HCT116 (cell line): ENCODE measurements at regions not wholly inside any gene's neighbourhood (a gene's known extent, or its start where the extent isn't known, plus 50 kb on each side); places are given as distances from the start of the nearest gene placed in this dataset.

Experiments used
- ATAC-seq: fragments of 200-7000 bp; cut with Tn5 transposase; 2 replicates; pipeline ENCODE4 v1.9.1; 2020; ENCODE audit warnings: mild to moderate bottlenecking, moderate library complexity
- BruUV-seq: library from RNA; stranded (reverse); fragments of 400-500 nt; replicated peaks from 2 replicates; lab custom pipeline; 2021; lab: Mats Ljungman, UMichigan
- CTCF ChIA-PET: fragments of 300-600 bp; sonication (Branson Sonifier 250); formaldehyde crosslinking; loops from one replicate; lab custom pipeline; 2021; ENCODE audit warnings: antibody characterized with exemption; lab: Charles Lee
- POLR2A ChIA-PET: fragments of 300-600, 350-600 bp; sonication (Branson Sonifier 250); formaldehyde crosslinking; loops from one replicate; lab custom pipeline; 2021; ENCODE audit warnings: antibody characterized with exemption; lab: Charles Lee
- RAD21 ChIA-PET, 2 experiments: fragments of 300-600 bp; sonication (Branson Sonifier 250); formaldehyde crosslinking; loops; one replicate each; lab custom pipeline; 2023; ENCODE audit warnings: low total read pairs in 2 of 2; ENCODE audit not compliant: uncharacterized antibody in 2 of 2, unreplicated experiment in 2 of 2, low non-redundant PET in 1 of 2; lab: Charles Lee
- DNase-seq: peaks from one replicate; pipeline ENCODE4 v3.0.0-alpha.2; 2010; ENCODE audit warnings: low read depth, low spot score
- H2AFZ ChIP-seq: fragments of 200-600 bp; shearing (Covaris generic), sonication (generic); 2 replicates; pipeline ENCODE4 v1.6.1; 2017; ENCODE audit warnings: low read depth, mixed run types, mixed read lengths, antibody characterized with exemption, low read length; ENCODE audit not compliant: poor library complexity, severe bottlenecking
- H3K27ac ChIP-seq: 2 replicates; pipeline ENCODE4 v1.5.1; 2012; ENCODE audit warnings: low read depth, low read length
- H3K27me3 ChIP-seq: fragments of 200-600 bp; sonication (generic); 2 replicates; pipeline ENCODE4 v1.6.1; 2016; ENCODE audit warnings: mixed run types, low read length, mixed read lengths; ENCODE audit not compliant: insufficient read depth
- H3K36me3 ChIP-seq, 2 experiments: fragments of 200-500 bp in 1 of 2; fragments of 200-600 bp in 1 of 2; sonication (Bioruptor generic) in 1 of 2; sonication (generic) in 1 of 2; 2 replicates each; pipeline versions ENCODE4 v1.5.1 to v1.6.1; 2014 to 2016; ENCODE audit warnings: low read length in 2 of 2, inconsistent platforms in 1 of 2, mixed read lengths in 1 of 2, mixed run types in 1 of 2; ENCODE audit not compliant: insufficient read depth in 2 of 2, control insufficient read depth in 1 of 2
- H3K4me1 ChIP-seq, 2 experiments: fragments of 200-600 bp in 1 of 2; sonication (generic) in 1 of 2; 2 replicates each; pipeline versions ENCODE4 v1.5.1 to v1.6.1; 2012 to 2017; ENCODE audit warnings: low read length in 2 of 2, inconsistent platforms in 1 of 2, mild to moderate bottlenecking in 1 of 2, mixed read lengths in 1 of 2, mixed run types in 1 of 2, moderate library complexity in 1 of 2; ENCODE audit not compliant: insufficient read depth in 2 of 2, control insufficient read depth in 1 of 2
- H3K4me2 ChIP-seq: fragments of 200-600 bp; sonication (generic); 2 replicates; pipeline ENCODE4 v1.6.1; 2017; ENCODE audit warnings: mixed run types, low read length, mixed read lengths
- H3K4me3 ChIP-seq, 2 experiments: fragments of 200-600 bp in 1 of 2; sonication (generic) in 1 of 2; replicated peaks in 1 of 2; 2 replicates each; pipeline ENCODE4 v1.5.1; 2011 to 2016; ENCODE audit warnings: low read length in 2 of 2, control low read depth in 1 of 2, low read depth in 1 of 2, mild to moderate bottlenecking in 1 of 2, mixed read lengths in 1 of 2, mixed run types in 1 of 2
- H3K79me2 ChIP-seq: fragments of 200-600 bp; sonication (generic); 2 replicates; pipeline ENCODE4 v1.6.1; 2017; ENCODE audit warnings: mild to moderate bottlenecking, mixed run types, low read length, moderate library complexity, mixed read lengths; ENCODE audit not compliant: insufficient read depth
- H3K9ac ChIP-seq: fragments of 200-600 bp; sonication (generic); 2 replicates; pipeline ENCODE4 v1.6.1; 2016; ENCODE audit warnings: low read length, mixed read lengths
- H3K9me2 ChIP-seq: fragments of 200-600 bp; sonication (generic), shearing (Covaris generic); 2 replicates; pipeline ENCODE4 v1.6.1; 2017; ENCODE audit warnings: mixed run types, mild to moderate bottlenecking, moderate library complexity; ENCODE audit not compliant: insufficient read depth
- H3K9me3 ChIP-seq, 2 experiments: fragments of 200-500 bp in 1 of 2; fragments of 200-600 bp in 1 of 2; sonication (Bioruptor generic) in 1 of 2; sonication (generic) in 1 of 2; 2 replicates each; pipeline ENCODE4 v1.6.1; 2014 to 2017; ENCODE audit warnings: low read length in 2 of 2, mixed read lengths in 2 of 2, inconsistent platforms in 1 of 2, low read depth in 1 of 2, mild to moderate bottlenecking in 1 of 2, mixed run types in 1 of 2, moderate library complexity in 1 of 2; ENCODE audit not compliant: control insufficient read depth in 1 of 2, insufficient read depth in 1 of 2
- H4K20me1 ChIP-seq: fragments of 200-600 bp; sonication (generic), shearing (Covaris generic); 2 replicates; pipeline ENCODE4 v1.6.1; 2017; ENCODE audit warnings: mixed run types, mild to moderate bottlenecking, moderate library complexity; ENCODE audit not compliant: insufficient read depth
- CEBPB ChIP-seq: IDR thresholded peaks from 2 replicates; pipeline ENCODE4 v1.6.1; 2012; ENCODE audit warnings: low read depth
- EGR1 ChIP-seq: IDR thresholded peaks from 2 replicates; pipeline ENCODE4 v1.6.1; 2012; ENCODE audit warnings: low read depth
- ELF1 ChIP-seq: IDR thresholded peaks from 2 replicates; pipeline ENCODE4 v1.6.1; 2012; ENCODE audit warnings: low read depth, borderline replicate concordance
- EZH2phosphoT487 ChIP-seq: fragments of 200-600 bp; IDR thresholded peaks from 2 replicates; pipeline ENCODE4 v1.6.1; 2018; ENCODE audit warnings: antibody characterized with exemption, borderline replicate concordance
- FOSL1 ChIP-seq: IDR thresholded peaks from 2 replicates; pipeline ENCODE4 v1.6.1; 2012; ENCODE audit warnings: low read depth
- JUND ChIP-seq: IDR thresholded peaks from 2 replicates; pipeline ENCODE4 v1.6.1; 2012
- POLR2A ChIP-seq: IDR thresholded peaks from 2 replicates; pipeline ENCODE4 v1.7.0; 2011; ENCODE audit warnings: borderline replicate concordance; ENCODE audit not compliant: insufficient read depth, insufficient read length; ENCODE audit errors: extremely low read depth
- POLR2AphosphoS5 ChIP-seq: IDR thresholded peaks from 2 replicates; pipeline ENCODE4 v1.6.1; 2011; ENCODE audit warnings: mild to moderate bottlenecking, low read depth, low read length, moderate library complexity
- SIN3A ChIP-seq: IDR thresholded peaks from 2 replicates; pipeline ENCODE4 v1.6.1; 2012; ENCODE audit warnings: low read depth
- SRF ChIP-seq: IDR thresholded peaks from 2 replicates; pipeline ENCODE4 v1.6.1; 2012; ENCODE audit warnings: low read depth
- TCF7L2 ChIP-seq: IDR thresholded peaks from 2 replicates; pipeline ENCODE4 v1.7.0; 2011; ENCODE audit warnings: borderline replicate concordance, inconsistent platforms; ENCODE audit not compliant: insufficient read depth, insufficient read length; ENCODE audit errors: extremely low read depth
- intact Hi-C: fragments of 100-400 bp; cut with micrococcal nuclease; formaldehyde crosslinking; loops from 2 replicates; pipeline ENCODE4 v1.10.0; 2022
- TF ChIP-seq, protein P1 (sequence below): IDR thresholded peaks from 2 replicates; pipeline ENCODE4 v1.6.1; 2012
- TF ChIP-seq, protein P2 (sequence below): IDR thresholded peaks from 2 replicates; pipeline ENCODE4 v1.6.1; 2011; ENCODE audit warnings: mild to moderate bottlenecking, low read length, moderate library complexity; ENCODE audit not compliant: insufficient replicate concordance; ENCODE audit errors: extremely low read depth
- TF ChIP-seq, protein P3 (sequence below): IDR thresholded peaks from 2 replicates; pipeline ENCODE4 v1.6.1; 2012; ENCODE audit warnings: low read depth

DNA sequence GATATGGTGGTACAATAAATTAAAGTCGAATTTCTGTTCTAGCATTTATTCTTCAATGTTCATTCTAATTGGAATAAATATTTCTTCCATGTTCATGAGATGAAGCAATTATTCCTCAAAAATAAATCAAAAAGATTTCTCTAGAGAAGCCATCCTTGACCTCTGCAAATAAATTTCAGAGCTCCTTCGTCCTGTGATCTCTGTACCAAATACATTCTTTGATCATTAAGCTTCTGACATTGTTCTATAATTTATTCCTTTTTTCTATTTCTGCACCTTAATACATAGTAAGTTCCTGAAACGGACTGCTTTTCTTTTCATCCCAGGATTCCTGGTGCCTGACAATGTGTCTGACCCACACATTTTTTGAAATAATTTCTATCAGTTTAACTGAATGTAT lies 1039.3 kb upstream of the TYRP1 start:
- DNase-seq (no peak), ATAC-seq (no peak)
- CTCF ChIA-PET = no interaction called here
- BruUV-seq = no TSS peak
- Histone ChIP-seq H3K27me3 (no peaks in the 10 kb centered on the region), H3K9ac (no peak overlapping the region), H3K9me2 (no peaks in the 10 kb centered on the region), H3K79me2 (no peaks in the 10 kb centered on the region), H3K27ac (no peak overlapping the region), H2AFZ (no peak overlapping the region), H3K4me2 (no peak overlapping the region), H4K20me1 (no peaks in the 10 kb centered on the region), H3K36me3 (no peaks in the 10 kb centered on the region), H3K4me3 (no peak overlapping the region), H3K9me3 (no peaks in the 10 kb centered on the region)
- POLR2A ChIA-PET = no interaction called here
- intact Hi-C loops = no loop called here
- RAD21 ChIA-PET = no interaction called here
- TF ChIP-seq, protein P1, sequence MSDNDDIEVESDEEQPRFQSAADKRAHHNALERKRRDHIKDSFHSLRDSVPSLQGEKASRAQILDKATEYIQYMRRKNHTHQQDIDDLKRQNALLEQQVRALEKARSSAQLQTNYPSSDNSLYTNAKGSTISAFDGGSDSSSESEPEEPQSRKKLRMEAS = no peak
- TF ChIP-seq POLR2AphosphoS5 (no peak), FOSL1 (no peak), TCF7L2 (no peak), SRF (no peak), POLR2A (no peak), EGR1 (no peak), SIN3A (no peak), ELF1 (no peak), CEBPB (no peak), EZH2phosphoT487 (no peak), JUND (no peak)
- TF ChIP-seq, protein P2, sequence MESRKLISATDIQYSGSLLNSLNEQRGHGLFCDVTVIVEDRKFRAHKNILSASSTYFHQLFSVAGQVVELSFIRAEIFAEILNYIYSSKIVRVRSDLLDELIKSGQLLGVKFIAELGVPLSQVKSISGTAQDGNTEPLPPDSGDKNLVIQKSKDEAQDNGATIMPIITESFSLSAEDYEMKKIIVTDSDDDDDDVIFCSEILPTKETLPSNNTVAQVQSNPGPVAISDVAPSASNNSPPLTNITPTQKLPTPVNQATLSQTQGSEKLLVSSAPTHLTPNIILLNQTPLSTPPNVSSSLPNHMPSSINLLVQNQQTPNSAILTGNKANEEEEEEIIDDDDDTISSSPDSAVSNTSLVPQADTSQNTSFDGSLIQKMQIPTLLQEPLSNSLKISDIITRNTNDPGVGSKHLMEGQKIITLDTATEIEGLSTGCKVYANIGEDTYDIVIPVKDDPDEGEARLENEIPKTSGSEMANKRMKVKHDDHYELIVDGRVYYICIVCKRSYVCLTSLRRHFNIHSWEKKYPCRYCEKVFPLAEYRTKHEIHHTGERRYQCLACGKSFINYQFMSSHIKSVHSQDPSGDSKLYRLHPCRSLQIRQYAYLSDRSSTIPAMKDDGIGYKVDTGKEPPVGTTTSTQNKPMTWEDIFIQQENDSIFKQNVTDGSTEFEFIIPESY = no peak
- TF ChIP-seq, protein P3, sequence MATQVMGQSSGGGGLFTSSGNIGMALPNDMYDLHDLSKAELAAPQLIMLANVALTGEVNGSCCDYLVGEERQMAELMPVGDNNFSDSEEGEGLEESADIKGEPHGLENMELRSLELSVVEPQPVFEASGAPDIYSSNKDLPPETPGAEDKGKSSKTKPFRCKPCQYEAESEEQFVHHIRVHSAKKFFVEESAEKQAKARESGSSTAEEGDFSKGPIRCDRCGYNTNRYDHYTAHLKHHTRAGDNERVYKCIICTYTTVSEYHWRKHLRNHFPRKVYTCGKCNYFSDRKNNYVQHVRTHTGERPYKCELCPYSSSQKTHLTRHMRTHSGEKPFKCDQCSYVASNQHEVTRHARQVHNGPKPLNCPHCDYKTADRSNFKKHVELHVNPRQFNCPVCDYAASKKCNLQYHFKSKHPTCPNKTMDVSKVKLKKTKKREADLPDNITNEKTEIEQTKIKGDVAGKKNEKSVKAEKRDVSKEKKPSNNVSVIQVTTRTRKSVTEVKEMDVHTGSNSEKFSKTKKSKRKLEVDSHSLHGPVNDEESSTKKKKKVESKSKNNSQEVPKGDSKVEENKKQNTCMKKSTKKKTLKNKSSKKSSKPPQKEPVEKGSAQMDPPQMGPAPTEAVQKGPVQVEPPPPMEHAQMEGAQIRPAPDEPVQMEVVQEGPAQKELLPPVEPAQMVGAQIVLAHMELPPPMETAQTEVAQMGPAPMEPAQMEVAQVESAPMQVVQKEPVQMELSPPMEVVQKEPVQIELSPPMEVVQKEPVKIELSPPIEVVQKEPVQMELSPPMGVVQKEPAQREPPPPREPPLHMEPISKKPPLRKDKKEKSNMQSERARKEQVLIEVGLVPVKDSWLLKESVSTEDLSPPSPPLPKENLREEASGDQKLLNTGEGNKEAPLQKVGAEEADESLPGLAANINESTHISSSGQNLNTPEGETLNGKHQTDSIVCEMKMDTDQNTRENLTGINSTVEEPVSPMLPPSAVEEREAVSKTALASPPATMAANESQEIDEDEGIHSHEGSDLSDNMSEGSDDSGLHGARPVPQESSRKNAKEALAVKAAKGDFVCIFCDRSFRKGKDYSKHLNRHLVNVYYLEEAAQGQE = no peak
- TF ChIP-seq, all 23 proteins: peak for 0
- no peaks in the 10 kb centered on the region for H3K4me1 ChIP-seq
